K562 (cell line): ENCODE measurements at regions not wholly inside any gene's neighbourhood (a gene's known extent, or its start where the extent isn't known, plus 50 kb on each side); places are given as distances from the start of the nearest gene placed in this dataset.

ENCODE experiments used
- TF ChIP-seq, protein P1 (sequence below): fragments of 450-650 bp; IDR thresholded peaks from 2 replicates; pipeline ENCODE4 v1.6.1; 2016; ENCODE audit warnings: mild to moderate bottlenecking, moderate library complexity
- TF ChIP-seq, protein P2 (sequence below): fragments of 450-650 bp; IDR thresholded peaks from 2 replicates; pipeline ENCODE4 v1.6.1; 2016; ENCODE audit warnings: missing biosample characterization, missing genetic modification characterization
- TF ChIP-seq, protein P3 (sequence below): fragments of 250-450 bp; sonication (Bioruptor Pico); IDR thresholded peaks from 2 replicates; pipeline ENCODE4 v1.4.0; 2020; ENCODE audit warnings: mild to moderate bottlenecking, moderate library complexity, borderline replicate concordance

DNA sequence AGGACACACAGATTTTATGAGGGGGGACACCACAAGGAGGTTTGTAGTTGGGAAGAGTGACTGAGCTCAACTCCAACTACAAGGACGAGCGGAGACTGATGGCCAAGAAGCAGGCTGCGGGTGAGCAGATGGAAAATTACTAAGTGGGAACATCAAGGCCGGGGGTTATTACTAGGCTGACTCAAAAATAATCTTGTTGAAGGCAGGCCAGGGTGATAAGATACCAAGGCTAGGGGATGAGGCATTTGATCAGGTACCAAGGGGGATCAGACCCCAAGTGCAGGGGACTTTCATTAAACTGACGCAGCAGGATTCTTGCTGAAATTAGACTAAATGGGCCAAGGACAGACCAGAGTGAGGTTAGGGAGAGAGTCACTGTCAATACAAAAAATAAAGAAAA, 119.4 kb upstream of the SORBS2 start (continued):
- TF ChIP-seq, protein P1, sequence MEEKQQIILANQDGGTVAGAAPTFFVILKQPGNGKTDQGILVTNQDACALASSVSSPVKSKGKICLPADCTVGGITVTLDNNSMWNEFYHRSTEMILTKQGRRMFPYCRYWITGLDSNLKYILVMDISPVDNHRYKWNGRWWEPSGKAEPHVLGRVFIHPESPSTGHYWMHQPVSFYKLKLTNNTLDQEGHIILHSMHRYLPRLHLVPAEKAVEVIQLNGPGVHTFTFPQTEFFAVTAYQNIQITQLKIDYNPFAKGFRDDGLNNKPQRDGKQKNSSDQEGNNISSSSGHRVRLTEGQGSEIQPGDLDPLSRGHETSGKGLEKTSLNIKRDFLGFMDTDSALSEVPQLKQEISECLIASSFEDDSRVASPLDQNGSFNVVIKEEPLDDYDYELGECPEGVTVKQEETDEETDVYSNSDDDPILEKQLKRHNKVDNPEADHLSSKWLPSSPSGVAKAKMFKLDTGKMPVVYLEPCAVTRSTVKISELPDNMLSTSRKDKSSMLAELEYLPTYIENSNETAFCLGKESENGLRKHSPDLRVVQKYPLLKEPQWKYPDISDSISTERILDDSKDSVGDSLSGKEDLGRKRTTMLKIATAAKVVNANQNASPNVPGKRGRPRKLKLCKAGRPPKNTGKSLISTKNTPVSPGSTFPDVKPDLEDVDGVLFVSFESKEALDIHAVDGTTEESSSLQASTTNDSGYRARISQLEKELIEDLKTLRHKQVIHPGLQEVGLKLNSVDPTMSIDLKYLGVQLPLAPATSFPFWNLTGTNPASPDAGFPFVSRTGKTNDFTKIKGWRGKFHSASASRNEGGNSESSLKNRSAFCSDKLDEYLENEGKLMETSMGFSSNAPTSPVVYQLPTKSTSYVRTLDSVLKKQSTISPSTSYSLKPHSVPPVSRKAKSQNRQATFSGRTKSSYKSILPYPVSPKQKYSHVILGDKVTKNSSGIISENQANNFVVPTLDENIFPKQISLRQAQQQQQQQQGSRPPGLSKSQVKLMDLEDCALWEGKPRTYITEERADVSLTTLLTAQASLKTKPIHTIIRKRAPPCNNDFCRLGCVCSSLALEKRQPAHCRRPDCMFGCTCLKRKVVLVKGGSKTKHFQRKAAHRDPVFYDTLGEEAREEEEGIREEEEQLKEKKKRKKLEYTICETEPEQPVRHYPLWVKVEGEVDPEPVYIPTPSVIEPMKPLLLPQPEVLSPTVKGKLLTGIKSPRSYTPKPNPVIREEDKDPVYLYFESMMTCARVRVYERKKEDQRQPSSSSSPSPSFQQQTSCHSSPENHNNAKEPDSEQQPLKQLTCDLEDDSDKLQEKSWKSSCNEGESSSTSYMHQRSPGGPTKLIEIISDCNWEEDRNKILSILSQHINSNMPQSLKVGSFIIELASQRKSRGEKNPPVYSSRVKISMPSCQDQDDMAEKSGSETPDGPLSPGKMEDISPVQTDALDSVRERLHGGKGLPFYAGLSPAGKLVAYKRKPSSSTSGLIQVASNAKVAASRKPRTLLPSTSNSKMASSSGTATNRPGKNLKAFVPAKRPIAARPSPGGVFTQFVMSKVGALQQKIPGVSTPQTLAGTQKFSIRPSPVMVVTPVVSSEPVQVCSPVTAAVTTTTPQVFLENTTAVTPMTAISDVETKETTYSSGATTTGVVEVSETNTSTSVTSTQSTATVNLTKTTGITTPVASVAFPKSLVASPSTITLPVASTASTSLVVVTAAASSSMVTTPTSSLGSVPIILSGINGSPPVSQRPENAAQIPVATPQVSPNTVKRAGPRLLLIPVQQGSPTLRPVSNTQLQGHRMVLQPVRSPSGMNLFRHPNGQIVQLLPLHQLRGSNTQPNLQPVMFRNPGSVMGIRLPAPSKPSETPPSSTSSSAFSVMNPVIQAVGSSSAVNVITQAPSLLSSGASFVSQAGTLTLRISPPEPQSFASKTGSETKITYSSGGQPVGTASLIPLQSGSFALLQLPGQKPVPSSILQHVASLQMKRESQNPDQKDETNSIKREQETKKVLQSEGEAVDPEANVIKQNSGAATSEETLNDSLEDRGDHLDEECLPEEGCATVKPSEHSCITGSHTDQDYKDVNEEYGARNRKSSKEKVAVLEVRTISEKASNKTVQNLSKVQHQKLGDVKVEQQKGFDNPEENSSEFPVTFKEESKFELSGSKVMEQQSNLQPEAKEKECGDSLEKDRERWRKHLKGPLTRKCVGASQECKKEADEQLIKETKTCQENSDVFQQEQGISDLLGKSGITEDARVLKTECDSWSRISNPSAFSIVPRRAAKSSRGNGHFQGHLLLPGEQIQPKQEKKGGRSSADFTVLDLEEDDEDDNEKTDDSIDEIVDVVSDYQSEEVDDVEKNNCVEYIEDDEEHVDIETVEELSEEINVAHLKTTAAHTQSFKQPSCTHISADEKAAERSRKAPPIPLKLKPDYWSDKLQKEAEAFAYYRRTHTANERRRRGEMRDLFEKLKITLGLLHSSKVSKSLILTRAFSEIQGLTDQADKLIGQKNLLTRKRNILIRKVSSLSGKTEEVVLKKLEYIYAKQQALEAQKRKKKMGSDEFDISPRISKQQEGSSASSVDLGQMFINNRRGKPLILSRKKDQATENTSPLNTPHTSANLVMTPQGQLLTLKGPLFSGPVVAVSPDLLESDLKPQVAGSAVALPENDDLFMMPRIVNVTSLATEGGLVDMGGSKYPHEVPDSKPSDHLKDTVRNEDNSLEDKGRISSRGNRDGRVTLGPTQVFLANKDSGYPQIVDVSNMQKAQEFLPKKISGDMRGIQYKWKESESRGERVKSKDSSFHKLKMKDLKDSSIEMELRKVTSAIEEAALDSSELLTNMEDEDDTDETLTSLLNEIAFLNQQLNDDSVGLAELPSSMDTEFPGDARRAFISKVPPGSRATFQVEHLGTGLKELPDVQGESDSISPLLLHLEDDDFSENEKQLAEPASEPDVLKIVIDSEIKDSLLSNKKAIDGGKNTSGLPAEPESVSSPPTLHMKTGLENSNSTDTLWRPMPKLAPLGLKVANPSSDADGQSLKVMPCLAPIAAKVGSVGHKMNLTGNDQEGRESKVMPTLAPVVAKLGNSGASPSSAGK: no peak
- TF ChIP-seq, protein P2, sequence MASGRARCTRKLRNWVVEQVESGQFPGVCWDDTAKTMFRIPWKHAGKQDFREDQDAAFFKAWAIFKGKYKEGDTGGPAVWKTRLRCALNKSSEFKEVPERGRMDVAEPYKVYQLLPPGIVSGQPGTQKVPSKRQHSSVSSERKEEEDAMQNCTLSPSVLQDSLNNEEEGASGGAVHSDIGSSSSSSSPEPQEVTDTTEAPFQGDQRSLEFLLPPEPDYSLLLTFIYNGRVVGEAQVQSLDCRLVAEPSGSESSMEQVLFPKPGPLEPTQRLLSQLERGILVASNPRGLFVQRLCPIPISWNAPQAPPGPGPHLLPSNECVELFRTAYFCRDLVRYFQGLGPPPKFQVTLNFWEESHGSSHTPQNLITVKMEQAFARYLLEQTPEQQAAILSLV (tag): no peak
- TF ChIP-seq, protein P3, sequence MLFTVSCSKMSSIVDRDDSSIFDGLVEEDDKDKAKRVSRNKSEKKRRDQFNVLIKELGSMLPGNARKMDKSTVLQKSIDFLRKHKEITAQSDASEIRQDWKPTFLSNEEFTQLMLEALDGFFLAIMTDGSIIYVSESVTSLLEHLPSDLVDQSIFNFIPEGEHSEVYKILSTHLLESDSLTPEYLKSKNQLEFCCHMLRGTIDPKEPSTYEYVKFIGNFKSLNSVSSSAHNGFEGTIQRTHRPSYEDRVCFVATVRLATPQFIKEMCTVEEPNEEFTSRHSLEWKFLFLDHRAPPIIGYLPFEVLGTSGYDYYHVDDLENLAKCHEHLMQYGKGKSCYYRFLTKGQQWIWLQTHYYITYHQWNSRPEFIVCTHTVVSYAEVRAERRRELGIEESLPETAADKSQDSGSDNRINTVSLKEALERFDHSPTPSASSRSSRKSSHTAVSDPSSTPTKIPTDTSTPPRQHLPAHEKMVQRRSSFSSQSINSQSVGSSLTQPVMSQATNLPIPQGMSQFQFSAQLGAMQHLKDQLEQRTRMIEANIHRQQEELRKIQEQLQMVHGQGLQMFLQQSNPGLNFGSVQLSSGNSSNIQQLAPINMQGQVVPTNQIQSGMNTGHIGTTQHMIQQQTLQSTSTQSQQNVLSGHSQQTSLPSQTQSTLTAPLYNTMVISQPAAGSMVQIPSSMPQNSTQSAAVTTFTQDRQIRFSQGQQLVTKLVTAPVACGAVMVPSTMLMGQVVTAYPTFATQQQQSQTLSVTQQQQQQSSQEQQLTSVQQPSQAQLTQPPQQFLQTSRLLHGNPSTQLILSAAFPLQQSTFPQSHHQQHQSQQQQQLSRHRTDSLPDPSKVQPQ (CRISPR knock-in tag): no peak
